ENCODE measurements at regions not wholly inside any gene's neighbourhood (a gene's known extent, or its start where the extent isn't known, plus 50 kb on each side); places are given as distances from the start of the nearest gene placed in this dataset.

GRCh38 chr9:79023134-79023580, 548.6 kb upstream of the TLE4 start:
- no peak for TF ChIP-seq CTCF (IDR thresholded peaks at IDR 0.05; ENCODE audit: borderline replicate concordance, control extremely low read depth, extremely low read depth, insufficient read depth, missing control alignments)
- in situ Hi-C loops (cut with MboI; ENCODE audit: low sequenced_read_pairs, unreplicated experiment) = no loop called here
- no peak for DNase-seq (ENCODE audit: low spot score)

DNA sequence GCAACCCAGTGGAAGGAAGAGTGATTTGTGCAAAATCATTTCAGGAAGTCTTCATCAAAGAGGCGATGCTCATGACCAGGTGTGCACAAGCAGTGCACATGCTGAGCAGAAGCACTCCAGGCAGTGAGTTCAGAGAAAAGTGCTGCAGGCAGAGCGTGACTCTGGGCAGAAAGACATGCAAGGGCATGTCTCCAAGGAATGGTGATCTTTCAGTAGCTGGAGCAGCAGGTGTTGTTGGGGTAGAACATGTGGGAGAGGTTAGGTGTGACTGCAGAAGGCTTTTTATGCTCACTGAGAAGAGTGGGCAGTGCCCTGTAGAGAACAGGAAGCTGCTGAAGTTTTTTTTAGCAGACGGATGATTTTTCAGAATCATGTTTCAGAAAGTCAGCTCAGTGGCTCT, 545.4 kb upstream of the TLE4 start:
- in situ Hi-C loops (cut with MboI; ENCODE audit: low sequenced_read_pairs, unreplicated experiment) = no loop called here
- TF ChIP-seq CTCF (IDR thresholded peaks at IDR 0.05; ENCODE audit: borderline replicate concordance, control extremely low read depth, extremely low read depth, insufficient read depth, missing control alignments) = no peak
- DNase-seq (ENCODE audit: low spot score) = no peak

GRCh38 chr9:79028101-79028500, 543.7 kb upstream of the TLE4 start:
- TF ChIP-seq CTCF (IDR thresholded peaks at IDR 0.05; ENCODE audit: borderline replicate concordance, control extremely low read depth, extremely low read depth, insufficient read depth, missing control alignments) = no peak
- in situ Hi-C loops (cut with MboI; ENCODE audit: low sequenced_read_pairs, unreplicated experiment) = no loop called here
- DNase-seq (ENCODE audit: low spot score) = no peak

DNA sequence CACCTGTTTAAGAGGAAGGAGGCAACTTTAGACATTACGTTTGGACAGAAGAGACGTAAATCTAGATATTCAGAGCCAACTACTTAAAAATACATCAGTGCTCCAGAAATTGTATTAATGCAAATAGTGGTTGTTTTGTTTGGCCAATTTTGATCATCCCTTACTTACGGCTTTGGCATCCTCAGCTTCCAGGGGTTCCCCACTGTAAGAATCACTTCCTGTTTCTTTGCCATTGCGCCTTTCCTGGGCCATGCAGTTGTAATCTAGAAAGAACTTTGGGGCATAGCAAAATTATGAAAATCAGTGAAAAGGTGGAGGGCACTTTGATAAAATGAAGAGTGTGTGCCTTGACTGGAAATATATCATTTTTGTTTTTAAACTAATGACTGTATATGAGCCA, 537.2 kb upstream of the TLE4 start:
- TF ChIP-seq CTCF (IDR thresholded peaks at IDR 0.05; ENCODE audit: borderline replicate concordance, control extremely low read depth, extremely low read depth, insufficient read depth, missing control alignments) = no peak
- in situ Hi-C loops (cut with MboI; ENCODE audit: low sequenced_read_pairs, unreplicated experiment) = no loop called here
- DNase-seq (ENCODE audit: low spot score) = no peak

GRCh38 chr9:79037338-79037737, 534.4 kb upstream of the TLE4 start:
- TF ChIP-seq CTCF (IDR thresholded peaks at IDR 0.05; ENCODE audit: borderline replicate concordance, control extremely low read depth, extremely low read depth, insufficient read depth, missing control alignments) = no peak
- in situ Hi-C loops (cut with MboI; ENCODE audit: low sequenced_read_pairs, unreplicated experiment) = no loop called here
- DNase-seq (ENCODE audit: low spot score) = no peak

DNA sequence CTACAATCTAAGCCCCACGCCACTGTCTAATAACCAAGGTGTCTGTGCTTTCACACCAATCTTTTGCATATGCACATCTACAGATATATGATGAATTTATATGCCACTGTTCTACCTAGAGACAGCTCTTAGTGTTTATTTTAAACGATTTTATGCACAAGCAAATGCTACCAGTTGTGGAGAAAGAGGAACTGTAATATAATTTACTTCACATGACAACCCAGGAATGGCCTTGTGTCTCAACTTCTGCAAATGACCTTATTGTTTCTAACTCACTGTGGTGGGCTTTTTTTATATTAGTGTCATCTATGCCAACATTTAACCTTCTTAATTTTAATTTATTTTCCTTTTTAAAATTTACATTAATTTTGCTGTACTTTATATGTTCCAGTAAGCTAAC, 531.1 kb upstream of the TLE4 start:
- DNase-seq (ENCODE audit: low spot score) = no peak
- no peak for TF ChIP-seq CTCF (IDR thresholded peaks at IDR 0.05; ENCODE audit: borderline replicate concordance, control extremely low read depth, extremely low read depth, insufficient read depth, missing control alignments)
- in situ Hi-C loops (cut with MboI; ENCODE audit: low sequenced_read_pairs, unreplicated experiment) = no loop called here

- DNase-seq (ENCODE audit: low spot score) = no peak
- TF ChIP-seq CTCF (IDR thresholded peaks at IDR 0.05; ENCODE audit: borderline replicate concordance, control extremely low read depth, extremely low read depth, insufficient read depth, missing control alignments) = no peak
- in situ Hi-C loops (cut with MboI; ENCODE audit: low sequenced_read_pairs, unreplicated experiment) = no loop called here
Measured at GRCh38 chr9:79041266-79041665, 530.5 kb upstream of the TLE4 start.
